22Rv1 (cell line): ENCODE measurements at regions not wholly inside any gene's neighbourhood (a gene's known extent, or its start where the extent isn't known, plus 50 kb on each side); places are given as distances from the start of the nearest gene placed in this dataset.
A peak's percentile ranks its signal among the peaks of the same experiment; 100 is the strongest.

Source experiments
- H3K27ac ChIP-seq: fragments of 450-650 bp; 2 replicates; pipeline ENCODE4 v1.5.1; 2017
- CTCF ChIP-seq: fragments of 450-650 bp; IDR thresholded peaks from 2 replicates; pipeline ENCODE4 v1.5.1; 2017; ENCODE audit warnings: mild to moderate bottlenecking
- ZFX ChIP-seq: fragments of 450-650 bp; IDR thresholded peaks from 2 replicates; pipeline ENCODE4 v1.6.1; 2017; ENCODE audit warnings: antibody characterized with exemption, borderline replicate concordance

GRCh38 chr1:91176250-91176649 is 154.4 kb upstream of the ZNF644 start:
- no peak overlapping the region for H3K27ac ChIP-seq
- TF ChIP-seq ZFX (no peak), CTCF (no peak)

DNA sequence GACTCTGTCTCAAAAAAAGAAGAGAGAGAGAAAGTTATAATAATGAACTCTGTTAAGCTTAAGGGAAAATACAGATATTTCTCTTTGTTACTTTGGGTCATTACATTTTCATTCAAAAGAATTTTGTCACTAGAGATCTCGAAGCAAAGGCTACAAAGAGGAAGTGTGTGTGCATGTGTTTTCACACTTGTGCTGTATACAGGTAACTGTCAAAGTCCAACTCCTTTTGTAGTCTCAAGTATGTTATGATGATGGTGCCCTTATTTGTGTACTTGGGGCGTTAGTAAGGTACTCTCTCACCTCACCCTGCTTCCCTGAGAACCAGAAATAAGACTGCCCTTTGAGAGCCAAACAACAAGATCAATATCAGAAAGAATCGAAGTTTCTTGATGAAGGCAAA is 152.9 kb upstream of the ZNF644 start:
- TF ChIP-seq CTCF = no peak
- TF ChIP-seq ZFX = no peak
- H3K27ac ChIP-seq = no peak overlapping the region

GRCh38 chr1:91173346-91173890 is 151.6 kb upstream of the ZNF644 start:
- no peak overlapping the region for H3K27ac ChIP-seq
- TF ChIP-seq CTCF = no peak
- TF ChIP-seq ZFX = no peak

DNA sequence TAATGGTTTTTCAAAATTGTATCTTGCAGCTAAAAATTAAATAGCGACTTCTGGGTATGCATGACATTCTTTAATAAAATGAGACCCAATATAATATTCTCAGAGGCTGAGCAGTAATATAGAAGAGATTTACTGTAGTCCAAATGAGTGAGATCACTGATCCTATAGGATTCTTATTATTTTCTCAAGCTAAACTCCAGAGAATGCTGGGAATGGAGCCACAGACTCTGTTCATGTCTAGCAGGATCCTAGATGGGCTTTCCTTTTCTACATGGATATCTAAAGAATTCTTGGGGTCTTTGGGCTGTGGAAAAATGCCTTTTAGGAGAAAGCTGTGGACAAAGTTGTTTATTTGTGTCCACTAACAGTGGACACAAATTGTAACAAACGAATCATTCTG is 150.7 kb upstream of the ZNF644 start:
- TF ChIP-seq CTCF (no peak), ZFX (no peak)
- H3K27ac ChIP-seq = no peak overlapping the region

GRCh38 chr1:91171898-91172297 is 150.1 kb upstream of the ZNF644 start:
- TF ChIP-seq ZFX = no peak
- TF ChIP-seq CTCF = no peak

GRCh38 chr1:91170571-91170970 is 148.7 kb upstream of the ZNF644 start:
- TF ChIP-seq CTCF = no peak
- TF ChIP-seq ZFX = no peak
- no peak overlapping the region for H3K27ac ChIP-seq

More at GRCh38 chr1:91171898-91172297, 150.1 kb upstream of the ZNF644 start:
- H3K27ac ChIP-seq = no peak overlapping the region

DNA sequence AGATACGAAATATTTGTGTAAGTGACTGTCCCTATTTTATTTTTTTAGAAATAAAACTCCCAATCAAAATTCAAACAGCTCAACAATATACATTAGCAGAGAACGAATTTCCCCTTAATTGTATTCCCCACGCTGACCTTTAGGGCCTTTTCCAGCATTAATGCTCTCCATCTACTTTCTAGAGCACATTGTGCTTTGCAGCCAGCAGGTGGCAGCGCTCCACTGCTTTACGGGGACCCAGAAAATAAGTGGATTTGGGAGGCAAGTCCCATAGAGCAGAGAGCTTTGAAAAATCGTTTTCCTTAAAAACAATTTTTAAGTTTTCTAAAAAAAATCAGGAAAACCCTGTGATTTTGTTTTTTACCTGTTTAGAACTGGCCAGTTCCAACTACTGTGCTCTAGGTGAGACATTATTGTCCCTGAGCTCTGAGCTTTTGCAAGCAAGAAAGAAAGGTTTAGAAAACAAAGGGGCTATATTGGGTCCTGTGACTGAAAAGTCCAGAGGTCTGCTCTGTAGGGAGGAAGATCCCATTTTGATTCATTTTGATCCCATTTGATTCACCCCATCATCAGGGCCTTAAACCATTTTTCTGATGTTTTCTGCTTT is 144.4 kb upstream of the ZNF644 start:
- no peak overlapping the region for H3K27ac ChIP-seq
- TF ChIP-seq CTCF = peak; percentile 84
- TF ChIP-seq ZFX = no peak
